ENCODE measurements at regions not wholly inside any gene's neighbourhood (a gene's known extent, or its start where the extent isn't known, plus 50 kb on each side); places are given as distances from the start of the nearest gene placed in this dataset.

DNA sequence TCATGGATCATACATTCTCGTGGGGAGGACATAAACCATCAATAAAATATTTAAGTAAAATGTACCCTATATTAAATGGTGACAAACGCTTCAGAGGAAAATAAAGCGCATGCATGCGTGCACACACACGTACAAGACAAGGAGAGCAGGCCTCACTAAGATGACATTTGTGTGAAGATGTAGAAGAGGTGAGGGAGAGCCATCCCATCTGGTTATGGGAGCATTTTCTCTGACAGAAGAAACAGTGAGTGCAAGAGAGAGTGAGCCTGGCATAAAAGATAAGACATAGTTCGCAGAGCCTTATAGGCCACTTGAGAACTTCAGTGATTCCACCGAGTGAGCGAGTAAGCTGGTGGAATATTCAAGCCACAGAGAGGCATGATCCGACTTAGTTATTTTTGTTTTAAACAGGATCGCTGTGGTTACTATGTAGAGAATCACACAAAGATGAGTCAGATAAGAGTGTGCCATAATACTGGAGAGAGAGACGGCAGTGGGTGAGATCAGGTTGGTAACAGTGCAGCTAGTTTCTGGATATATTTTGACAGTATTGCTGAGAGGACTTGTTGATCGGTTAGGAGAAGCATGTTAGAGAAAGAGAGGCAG lies 624.2 kb downstream of the PLPP3 start:
- no peak for DNase-seq

DNA sequence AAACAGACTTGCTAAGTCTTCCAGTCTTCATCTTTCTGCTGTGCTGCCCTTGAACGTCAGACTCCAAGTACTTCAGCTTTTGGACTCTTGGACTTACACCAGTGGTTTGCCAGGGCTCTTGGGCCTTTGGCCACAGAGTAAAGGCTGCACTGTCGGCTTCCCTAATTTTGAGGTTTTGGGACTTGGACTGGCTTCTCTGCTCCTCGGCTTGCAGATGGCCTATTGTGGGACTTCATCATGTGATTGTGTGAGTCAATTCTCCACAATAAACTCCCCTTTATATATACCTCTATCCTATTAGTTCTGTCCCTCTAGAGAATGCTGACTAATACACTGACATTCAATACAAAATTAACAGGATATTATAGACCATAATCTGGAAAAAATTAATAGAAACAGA lies 628.1 kb downstream of the PLPP3 start:
- no peak for DNase-seq

DNA sequence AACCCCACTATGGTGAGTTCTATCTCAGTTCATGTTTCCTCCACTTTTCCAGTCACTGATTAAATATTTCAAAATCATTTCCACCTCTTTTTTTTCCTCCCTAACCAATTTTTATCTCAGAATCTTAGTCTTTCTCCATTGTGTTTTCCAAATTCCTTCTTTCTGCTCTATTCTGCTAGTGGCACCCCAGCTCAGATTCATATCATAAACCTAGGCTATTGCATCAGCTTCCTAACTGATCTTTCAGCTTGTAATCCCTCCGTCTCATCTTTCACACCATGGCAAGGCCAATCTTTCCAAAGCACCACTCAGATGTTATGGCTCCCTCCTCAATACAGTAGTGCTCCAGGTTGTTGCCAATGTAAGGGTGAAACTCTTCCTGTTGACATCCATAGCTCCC lies 631.9 kb downstream of the PLPP3 start:
- DNase-seq, result no peak

DNA sequence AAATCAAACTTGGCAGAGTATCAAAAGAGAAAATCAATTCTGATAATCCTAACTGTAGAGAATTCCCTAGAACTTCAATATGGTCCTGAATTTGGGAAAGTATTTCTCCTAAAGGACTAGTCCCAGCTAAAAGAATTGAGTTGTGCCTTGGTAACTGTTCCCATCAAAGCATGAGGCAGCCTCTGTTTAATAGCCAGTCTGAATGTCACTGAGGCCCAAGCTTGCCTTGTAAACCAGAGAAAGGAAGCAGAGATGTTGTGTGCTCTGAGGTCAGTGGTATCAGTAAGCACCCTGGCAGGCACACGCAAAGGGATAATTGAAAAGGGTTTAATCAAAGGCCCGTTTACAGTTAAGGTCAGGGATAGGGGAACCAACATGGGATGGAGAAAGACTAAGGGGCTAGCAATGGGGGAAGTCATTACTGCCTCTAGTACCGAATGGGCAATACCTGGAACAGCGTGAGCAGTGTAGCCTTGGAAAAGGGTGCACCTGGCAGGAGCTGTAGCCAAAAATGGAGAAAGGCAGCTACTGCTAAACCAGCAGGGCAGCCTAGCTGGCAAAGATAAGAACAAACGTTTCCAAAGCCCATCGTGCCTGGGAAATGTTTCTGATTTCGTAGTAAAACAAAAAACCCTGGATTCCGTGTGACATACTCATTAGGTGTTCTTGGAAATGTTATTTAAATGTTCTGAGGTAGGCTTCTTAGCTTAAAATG lies 635.5 kb downstream of the PLPP3 start:
- DNase-seq, result no peak

DNA sequence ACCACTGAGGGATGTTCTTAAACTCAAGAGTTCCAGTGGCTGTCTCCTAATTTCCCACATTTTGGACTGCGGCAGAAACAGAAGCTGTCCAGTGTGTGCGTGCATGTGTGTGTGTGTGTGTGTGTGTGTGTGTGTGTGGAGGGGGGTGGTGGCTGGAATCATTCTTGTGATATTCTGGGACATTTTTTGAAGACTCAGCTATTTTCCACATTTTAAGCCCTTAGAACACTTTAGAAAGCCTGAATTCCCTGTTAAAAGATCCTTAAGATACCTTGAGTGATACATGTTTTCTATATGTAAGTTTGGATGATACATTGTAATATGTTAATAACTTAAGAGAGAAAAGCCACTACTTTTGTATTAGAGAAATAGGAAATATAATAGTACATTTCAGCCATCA lies 636.4 kb downstream of the PLPP3 start:
- DNase-seq, result no peak

DNA sequence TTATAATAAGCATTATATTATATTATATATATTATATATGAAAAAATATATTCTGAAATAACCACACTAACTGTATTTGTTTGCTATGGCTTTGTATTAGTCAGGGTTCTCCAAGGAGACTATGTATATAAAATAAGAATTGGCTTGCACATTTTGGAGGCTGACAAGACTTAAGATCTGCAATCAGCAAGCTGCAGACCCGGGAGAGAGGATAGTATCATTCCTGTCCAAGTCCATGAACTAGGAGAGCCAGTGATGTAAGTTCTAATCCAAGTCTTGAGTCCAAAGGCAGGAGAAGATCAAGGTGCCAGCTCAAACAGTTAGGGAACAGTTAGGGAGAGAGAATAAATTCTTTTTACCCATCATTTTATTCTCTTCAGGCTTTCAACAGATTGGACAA lies 639.5 kb downstream of the PLPP3 start:
- DNase-seq, result no peak

DNA sequence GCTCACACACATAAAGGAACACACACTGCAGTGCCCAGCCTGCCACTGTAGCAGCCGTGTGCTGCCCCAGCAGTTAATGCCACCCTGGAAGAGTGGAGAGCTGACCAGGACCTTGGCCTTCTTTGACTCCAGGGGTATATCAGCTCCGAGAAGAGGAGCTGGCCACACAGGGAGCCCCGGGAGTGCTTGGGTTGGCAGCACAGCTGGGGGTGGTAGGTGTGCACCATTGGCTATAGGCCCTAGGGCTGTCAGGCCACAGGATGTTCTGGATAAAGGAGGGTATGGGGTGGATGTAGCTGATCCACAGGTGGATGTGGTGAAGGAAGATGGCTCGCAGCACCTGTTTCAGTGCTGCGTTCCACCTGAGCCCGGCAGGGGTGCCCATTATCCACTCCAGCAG lies 640.5 kb downstream of the PLPP3 start:
- no peak for DNase-seq

DNA sequence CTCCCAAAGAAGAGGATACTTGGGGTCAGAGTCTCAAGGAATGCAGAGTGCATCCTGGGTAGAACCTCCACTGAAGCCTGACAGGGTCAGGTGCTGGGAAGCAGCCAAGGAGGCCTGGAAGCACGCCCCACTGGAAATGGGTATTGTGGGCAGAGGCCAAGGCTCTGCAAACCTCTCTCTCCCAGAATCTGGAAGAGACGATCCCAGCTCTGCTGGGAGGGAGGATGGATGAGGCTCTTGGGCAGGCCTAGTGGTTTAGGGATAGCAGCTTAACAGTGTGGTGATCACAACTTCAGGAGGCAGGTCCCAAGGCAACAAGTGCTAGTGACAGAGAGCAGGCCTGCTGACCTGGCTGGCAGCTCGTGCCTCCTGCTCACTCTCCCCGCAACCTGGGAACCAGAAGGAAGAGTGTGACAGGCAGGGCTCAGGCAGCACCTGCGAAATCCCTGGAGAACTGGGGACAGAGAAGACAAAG lies 641.0 kb downstream of the PLPP3 start:
- DNase-seq, result no peak

DNA sequence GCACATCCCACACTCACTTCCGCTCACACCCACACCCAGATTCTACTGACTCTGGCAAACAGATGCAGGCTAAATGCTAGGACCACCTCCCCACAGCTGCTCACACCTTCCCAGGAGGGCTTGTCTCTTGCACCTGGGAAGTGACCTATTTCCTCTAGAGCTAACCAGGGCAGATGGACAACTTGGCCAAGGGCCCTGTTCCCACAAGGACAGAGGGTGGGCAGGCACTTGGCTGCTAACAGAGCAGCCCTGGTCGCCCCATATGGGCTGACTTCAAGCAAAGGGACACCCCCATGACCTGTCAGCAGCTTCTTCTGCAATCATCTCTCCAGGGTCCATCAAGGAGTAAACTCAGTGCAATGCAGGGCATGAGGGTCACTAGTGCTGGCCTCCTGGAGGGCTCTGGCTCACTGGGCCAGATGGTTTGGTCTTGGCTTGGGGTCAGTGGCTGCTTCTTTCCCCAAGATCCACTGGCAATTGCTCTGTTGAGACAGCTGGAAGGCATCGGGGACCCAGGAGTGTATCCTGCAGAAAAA lies 641.5 kb downstream of the PLPP3 start:
- DNase-seq, result no peak

DNA sequence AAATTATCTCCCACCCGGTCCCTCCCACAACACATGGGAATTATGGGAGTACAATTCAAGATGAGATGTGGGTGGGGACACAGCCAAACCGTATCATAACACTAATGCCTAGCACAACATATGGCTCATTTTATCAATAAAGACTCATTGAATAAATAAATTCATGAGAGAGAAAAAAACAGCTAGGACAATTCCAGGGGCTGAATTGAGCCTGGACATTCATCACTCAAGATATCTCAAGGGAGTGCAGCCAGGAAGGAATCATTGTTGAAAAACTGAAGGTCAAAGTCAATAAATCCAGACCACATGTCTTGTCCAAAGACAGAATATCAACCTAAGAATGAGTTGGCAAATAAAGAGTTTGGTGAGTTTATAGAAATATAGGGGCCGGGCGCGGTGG lies 644.1 kb downstream of the PLPP3 start:
- no peak for DNase-seq

DNA sequence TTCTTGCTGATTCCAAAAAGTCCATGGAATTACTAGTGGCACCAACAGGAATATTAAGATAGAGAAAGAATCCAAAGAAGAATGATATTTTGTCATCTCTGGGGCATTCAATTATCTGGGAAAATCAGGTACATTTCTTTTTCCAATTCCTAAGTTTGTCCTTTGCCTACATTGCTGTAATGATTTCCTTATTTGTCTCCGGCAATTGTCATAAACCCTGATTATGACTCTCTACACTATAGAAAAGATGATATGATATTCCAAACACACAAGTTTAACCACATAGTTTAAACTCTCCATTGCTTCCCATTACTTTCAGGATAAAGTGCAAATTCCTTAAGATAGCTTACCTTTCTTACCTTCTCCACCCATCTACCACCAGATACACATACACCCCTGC lies 647.0 kb downstream of the PLPP3 start:
- DNase-seq, result no peak

DNA sequence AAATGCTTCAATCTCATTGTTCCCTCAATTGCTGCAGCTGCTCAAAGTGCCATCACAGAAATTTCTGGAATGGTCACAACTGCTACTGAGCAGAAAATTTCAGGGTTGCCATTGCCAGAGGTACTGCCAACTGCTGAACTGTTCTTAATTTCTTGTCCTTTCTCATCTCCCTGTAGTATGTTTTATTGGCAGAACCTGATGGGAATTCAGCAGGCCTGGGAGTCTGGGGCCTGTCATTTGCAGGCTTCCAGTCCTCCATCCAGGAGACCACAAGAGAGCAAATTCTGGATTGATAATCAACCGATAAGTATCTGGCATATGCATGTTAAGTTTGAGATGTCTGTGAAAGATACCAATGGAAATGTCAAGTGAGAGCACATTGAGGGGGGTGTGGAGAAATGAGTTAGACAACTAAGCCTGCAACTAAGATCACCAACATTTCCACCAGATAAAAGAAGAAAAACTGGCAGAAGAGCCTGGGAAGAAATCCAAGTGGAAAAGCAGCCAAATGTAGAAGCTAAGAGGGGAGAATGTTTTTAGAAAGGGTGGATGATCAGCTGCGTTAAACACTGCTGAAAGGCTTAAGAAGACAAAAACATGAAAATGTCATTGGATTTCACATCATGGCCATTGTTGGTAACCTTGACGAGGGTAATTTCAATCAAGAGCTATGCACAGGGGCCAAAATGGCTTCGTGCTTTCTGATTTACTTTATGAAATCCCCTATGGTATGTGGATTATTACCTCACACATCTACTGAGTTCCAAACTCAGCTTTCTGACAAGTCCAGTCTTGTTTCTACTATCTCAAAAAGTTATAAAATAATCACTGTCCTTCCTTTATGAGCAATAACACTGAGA lies 648.1 kb downstream of the PLPP3 start:
- no peak for DNase-seq

DNA sequence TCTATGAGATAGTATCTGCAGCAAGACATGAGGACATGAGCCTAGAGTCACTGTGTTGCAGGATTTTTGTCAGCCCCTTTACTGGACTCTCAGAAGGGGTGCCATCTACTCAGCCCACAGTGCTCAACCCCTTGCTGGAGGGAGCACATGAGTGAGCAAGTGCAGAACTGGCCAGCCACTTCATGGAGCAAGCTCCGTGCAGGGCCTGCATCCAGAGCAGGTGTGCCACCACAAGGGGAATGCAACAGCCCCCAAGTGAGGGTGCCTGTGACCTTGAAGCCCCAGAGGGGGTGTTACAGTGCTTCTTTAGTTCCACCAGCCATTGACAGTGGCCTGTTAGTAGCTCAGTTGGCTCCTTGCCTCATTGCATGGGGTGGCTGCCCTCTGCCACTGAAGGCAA lies 649.7 kb downstream of the PLPP3 start:
- no peak for DNase-seq

DNA sequence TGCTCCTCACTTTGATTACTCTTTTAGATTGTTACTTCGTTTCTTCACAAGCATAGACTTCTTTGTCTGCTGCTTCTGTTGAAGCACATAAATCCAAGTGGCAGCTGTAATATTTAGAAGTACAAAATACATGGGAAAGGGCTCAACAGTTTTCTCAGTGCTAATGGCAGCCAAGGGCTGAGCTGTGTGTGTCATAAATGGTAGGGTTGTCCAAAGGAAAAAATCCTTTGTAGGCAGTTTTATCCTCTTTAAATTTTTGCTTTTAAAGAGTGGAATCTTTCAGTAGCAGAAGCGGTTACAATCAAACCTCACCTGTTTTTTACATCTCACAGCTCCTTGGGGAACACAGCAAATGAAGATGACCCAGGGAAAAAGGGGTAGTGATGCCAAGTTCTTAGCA lies 650.8 kb downstream of the PLPP3 start:
- no peak for DNase-seq

DNA sequence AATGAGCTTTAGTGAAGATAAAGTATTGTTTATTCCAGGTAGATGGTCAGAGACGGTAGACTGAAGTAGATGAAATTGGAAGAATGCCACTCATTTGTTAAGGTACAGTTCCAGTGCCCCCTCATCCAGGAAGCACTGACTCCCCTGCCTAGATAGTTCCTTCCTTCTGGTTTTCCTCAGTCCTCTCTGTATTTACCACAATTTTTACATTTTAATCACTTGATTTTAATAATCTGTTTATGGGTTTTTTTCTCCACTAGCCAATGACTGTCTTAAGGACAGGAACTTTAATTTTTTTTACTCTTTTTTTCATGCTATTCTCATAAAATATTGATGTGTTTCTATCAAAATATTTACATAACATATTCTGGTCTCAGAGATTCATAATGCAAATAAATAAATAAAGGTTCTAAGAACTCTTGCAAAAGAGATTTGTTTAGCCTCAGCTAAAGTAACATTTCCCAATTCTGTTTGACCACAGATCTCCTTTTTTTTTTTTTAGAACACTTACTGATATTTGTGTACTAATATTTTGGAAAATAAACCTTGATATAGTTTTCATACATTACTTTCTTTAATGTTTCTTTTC lies 651.6 kb downstream of the PLPP3 start:
- DNase-seq, result no peak

DNA sequence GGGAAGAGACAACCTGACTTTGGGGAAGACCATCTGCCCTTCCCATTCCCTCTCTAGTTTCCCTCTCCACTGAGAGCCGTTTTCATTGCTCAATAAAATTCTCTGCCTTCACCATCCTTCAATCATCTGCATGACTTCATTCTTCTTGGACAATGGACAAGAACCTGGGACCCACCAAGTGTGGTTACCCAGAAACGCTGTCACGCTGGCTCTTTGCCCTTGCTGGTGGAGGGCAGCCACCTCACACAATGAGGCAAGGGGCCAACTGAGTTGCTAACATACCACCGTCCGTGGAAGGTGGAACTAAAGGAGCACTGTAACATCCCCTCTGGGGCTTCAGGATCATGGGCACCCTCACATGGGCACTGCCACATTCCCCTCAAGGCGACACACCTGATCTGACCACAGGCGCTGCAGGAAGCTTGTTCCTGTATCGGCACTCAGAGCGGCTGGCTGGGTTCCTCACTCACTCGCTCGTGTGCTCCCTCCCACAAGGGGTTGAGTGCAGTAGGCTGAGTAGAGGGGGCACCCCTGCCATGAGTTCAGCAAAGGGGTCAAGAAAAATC lies 652.4 kb downstream of the PLPP3 start:
- DNase-seq, result no peak

DNA sequence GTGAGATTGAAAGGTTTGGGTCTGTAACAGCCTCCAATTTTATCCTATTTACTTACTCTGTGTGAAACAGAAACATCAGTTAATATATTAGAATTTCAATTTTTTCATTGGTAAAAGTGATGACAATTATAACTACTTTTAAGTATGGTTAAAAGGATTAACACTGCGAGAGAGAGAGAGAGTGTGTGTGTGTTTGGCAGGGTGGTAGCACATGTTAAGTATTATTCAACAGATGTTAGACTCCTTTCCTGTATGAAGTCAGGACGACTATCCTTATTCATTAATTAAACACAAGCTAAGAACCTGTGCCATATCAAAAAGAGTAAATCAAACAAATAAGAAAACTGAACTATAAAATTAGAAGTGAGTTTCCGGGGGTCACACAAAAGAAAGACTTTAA lies 662.5 kb downstream of the PLPP3 start:
- DNase-seq, result no peak

DNA sequence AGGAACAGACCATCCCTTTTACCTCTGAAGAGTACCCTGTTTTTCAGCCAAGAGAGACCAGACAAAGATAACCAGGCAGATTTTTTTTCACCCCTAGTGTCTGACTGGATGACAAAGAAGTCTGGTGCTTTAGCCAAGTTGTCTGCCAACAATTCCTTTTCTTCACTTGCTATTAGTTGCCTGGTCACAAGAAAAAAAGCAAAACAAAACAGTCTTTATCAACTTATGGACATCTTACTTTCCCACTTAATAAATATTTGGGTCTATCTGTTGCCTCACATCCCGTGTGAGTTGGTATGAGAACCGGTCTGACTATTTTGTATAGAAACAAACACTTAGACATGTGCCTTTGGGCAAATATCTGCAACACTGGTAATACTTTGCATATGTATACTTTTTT lies 662.9 kb downstream of the PLPP3 start:
- DNase-seq, result no peak

DNA sequence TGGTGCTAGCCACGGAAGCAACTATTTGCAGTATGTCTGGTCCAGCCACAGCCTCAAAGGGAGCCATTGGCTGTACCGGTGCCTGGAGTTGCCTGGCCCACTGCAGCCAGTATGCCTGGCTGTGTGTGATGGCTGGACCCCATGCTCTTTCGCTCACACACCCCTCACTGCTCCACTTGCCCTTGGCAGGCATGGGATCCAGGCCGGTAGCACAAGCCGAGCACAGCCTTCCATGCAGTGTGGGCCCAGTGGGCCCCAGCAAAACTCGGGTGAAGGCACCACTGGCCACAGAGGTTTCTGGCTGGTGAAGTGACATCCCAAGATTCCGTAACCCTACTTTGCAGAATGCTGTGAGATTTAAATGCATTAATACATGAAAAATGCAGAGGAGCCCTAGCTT lies 665.8 kb downstream of the PLPP3 start:
- no peak for DNase-seq

DNA sequence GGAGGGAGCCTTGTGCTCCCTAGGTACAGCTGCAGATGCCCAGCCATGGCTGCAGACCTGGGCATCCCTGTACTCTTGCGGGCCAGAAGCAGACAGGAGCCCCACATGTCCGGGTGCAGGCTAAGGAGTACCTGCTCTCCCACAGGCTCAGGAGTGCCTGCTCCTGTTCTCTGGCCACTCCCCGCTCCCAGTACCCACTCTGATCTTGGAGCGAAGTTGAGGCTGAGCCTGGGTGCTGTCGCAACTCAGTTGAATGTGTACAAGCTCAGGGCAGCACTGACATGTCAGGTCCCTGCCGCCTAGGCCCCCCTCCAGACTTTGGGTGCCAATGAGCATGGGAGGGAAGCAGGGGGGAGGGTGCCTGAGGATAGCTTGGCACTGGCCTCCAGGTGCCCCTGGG lies 666.9 kb downstream of the PLPP3 start:
- DNase-seq, result no peak

DNA sequence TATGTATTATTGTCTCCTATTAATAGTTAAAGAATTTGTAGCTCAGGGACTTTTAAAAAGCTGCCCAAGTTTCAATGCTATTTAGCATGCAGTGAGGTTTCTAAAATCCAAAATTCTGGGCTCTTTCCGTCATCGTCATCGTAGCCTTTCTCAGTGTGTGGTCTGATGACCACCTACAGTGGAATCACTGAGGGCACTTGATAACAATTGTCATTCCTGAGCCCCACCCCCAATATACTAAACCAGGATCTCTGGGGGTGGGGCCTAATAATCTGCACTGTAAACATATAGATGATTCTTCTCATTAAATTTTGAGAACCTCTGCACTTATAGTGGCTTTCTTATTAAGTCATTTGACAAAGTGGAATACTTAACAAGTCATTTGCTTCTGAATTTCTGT lies 674.8 kb downstream of the PLPP3 start:
- DNase-seq, result no peak

DNA sequence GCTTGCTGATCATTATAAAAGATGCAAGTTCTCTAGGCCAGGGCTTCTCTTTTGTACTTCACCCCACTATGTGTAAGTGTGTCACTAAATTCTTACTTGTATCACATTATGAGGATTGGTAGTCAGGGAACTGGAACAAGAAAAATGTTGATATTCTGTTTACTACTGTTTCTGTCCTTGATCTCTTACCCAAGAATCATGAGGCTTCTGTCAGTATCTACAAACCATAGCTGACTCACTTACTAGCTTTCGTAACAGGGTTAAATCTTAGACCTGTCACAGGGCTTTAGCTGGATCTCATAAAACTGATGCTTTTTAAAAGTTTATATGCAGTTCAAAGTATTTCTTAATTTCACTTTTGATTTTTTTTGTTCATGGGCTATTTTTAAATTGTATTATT lies 681.2 kb downstream of the PLPP3 start:
- no peak for DNase-seq

DNA sequence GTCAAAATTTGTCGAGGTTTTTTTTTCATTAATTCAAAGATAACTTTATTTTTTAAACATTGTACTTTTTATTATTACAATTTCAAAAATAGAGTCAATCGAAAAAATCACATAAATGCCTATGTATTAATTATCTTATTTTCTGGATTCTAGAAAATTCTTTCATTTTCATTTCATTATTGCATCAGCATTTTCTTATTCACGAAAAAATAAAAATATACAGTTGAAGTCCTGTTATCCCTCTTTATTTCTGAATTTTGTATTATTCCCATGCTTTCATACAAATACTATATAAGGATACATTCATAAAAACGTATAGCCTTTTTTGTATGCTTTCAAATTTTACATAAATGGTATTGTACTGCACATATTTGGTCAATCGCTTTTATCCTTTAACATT lies 681.0 kb upstream of the USP24 start:
- no peak for DNase-seq
